ENCODE measurements at regions not wholly inside any gene's neighbourhood (a gene's known extent, or its start where the extent isn't known, plus 50 kb on each side); places are given as distances from the start of the nearest gene placed in this dataset.

- TF ChIP-seq POLR2A (IDR thresholded peaks at IDR 0.05; ENCODE audit: low read length) (no peak), GATA1 (IDR thresholded peaks at IDR 0.05; ENCODE audit: low read depth, low read length) (no peak)
Observed at GRCh38 chr5:179454356-179454755, 96.0 kb upstream of the RUFY1 start.
